ENCODE measurements at regions not wholly inside any gene's neighbourhood (a gene's known extent, or its start where the extent isn't known, plus 50 kb on each side); places are given as distances from the start of the nearest gene placed in this dataset.

- TF ChIP-seq ZBTB49 (CRISPR knock-in tag; IDR thresholded peaks at IDR 0.05; ENCODE audit: borderline replicate concordance) (0 out of 2 replicates have a peak, but pooled peaks have one; percentile 36), TBP (optimal IDR thresholded peaks at IDR 0.05; ENCODE audit: low read depth, low read length) (peak; percentile 11), TFAP4 (CRISPR knock-in tag; IDR thresholded peaks at IDR 0.05; ENCODE audit: borderline replicate concordance) (0 out of 2 replicates have a peak, but pooled peaks have one; percentile 22), MCM7 (IDR thresholded peaks at IDR 0.05) (no peak), MAFK (IDR thresholded peaks at IDR 0.05; ENCODE audit: low read length) (peak; percentile 78), ZKSCAN3 (CRISPR knock-in tag; IDR thresholded peaks at IDR 0.05) (no peak), NFE2 (IDR thresholded peaks at IDR 0.05; ENCODE audit: low read depth) (peak; percentile 75), KLF16 (IDR thresholded peaks at IDR 0.05) (peak; percentile 50), HDAC6 (IDR thresholded peaks at IDR 0.05; ENCODE audit: low read depth, low read length) (no peak), C11orf30 (IDR thresholded peaks at IDR 0.05; ENCODE audit: low read depth) (peak; percentile 93), CBX1 (IDR thresholded peaks at IDR 0.05; ENCODE audit: low read depth) (no peak), MTA2 (IDR thresholded peaks at IDR 0.05; ENCODE audit: low read depth) (peak; percentile 52), CEBPB (tag; IDR thresholded peaks at IDR 0.05) (peak; percentile 68), NCOR1 (IDR thresholded peaks at IDR 0.05) (peak; percentile 53; the same call in 1 of the 2 replicates), SP2 (IDR thresholded peaks at IDR 0.05; ENCODE audit: extremely low read depth, low read depth, low read length, poor library complexity, severe bottlenecking) (no peak)
These were observed 82.9 kb upstream of the SLC22A11 start (continued) for GRCh38 chr11:64472593-64473455.

All from K562 (cell line).